B cell (primary cell): ENCODE measurements at regions not wholly inside any gene's neighbourhood (a gene's known extent, or its start where the extent isn't known, plus 50 kb on each side); places are given as distances from the start of the nearest gene placed in this dataset.

Experiments used
- ATAC-seq: fragments of 200-7000 bp; cut with Tn5 transposase; one replicate; pipeline ENCODE4 v1.10.0; 2021; ENCODE audit warnings: low read depth, mild to moderate bottlenecking, moderate number of reproducible peaks, moderate library complexity
- CTCF ChIA-PET: fragments of 350-600 bp; sonication (Branson Sonifier 250); formaldehyde crosslinking; loops from one replicate; lab custom pipeline; 2021; ENCODE audit warnings: antibody characterized with exemption, inconsistent platforms; lab: Charles Lee
- POLR2A ChIA-PET: fragments of 350-600 bp; sonication (Branson Sonifier 250); formaldehyde crosslinking; loops from one replicate; lab custom pipeline; 2021; ENCODE audit warnings: antibody characterized with exemption; lab: Charles Lee
- DNase-seq: peaks from one replicate; pipeline ENCODE4 v3.0.0; 2013
- H2AFZ ChIP-seq: 2 replicates; pipeline ENCODE4 v1.6.1; 2012; ENCODE audit warnings: mild to moderate bottlenecking, low read depth, low read length; ENCODE audit not compliant: insufficient read depth, poor library complexity, severe bottlenecking
- H3K27ac ChIP-seq, 2 donors: 1 replicate in 1 of 2; 2 replicates in 1 of 2; pipeline ENCODE4 v1.5.1; 2012 to 2013; ENCODE audit warnings: low read length in 2 of 2, mild to moderate bottlenecking in 2 of 2, moderate library complexity in 1 of 2
- H3K27me3 ChIP-seq, 4 experiments: fragments of 200-600 bp in 1 of 4; sonication (generic) in 1 of 4; replicated peaks in 1 of 4; 1 replicate in 2 of 4; 2 replicates in 2 of 4; pipeline versions ENCODE4 v1.6.1 to v1.7.0; 2013 to 2016; ENCODE audit warnings: low read length in 3 of 4, mild to moderate bottlenecking in 2 of 4, mixed read lengths in 1 of 4, moderate library complexity in 1 of 4; ENCODE audit not compliant: insufficient read depth in 4 of 4, control insufficient read depth in 3 of 4; ENCODE audit errors: control extremely low read depth in 1 of 4
- H3K36me3 ChIP-seq, 2 experiments: replicated peaks in 1 of 2; 1 replicate in 1 of 2; 2 replicates in 1 of 2; pipeline versions ENCODE4 v1.6.1 to v1.7.1; 2013; ENCODE audit warnings: low read length in 1 of 2; ENCODE audit not compliant: insufficient read depth in 2 of 2, control insufficient read depth in 1 of 2; ENCODE audit errors: control extremely low read depth in 1 of 2, extremely low read depth in 1 of 2
- H3K4me1 ChIP-seq, 2 donors: fragments of 200-600 bp in 1 of 2; sonication (generic) in 1 of 2; 1 replicate in 1 of 2; 2 replicates in 1 of 2; pipeline versions ENCODE4 v1.5.1 to v1.6.1; 2013 to 2017; ENCODE audit warnings: low read length in 2 of 2; ENCODE audit not compliant: control insufficient read depth in 2 of 2, insufficient read depth in 2 of 2
- H3K4me2 ChIP-seq: replicated peaks from 2 replicates; pipeline ENCODE3; 2012; ENCODE audit warnings: mild to moderate bottlenecking, low read depth, low read length; ENCODE audit not compliant: poor library complexity, severe bottlenecking
- H3K4me3 ChIP-seq, 5 experiments: fragments of 200-600 bp in 1 of 5; sonication (generic) in 1 of 5; 1 replicate in 3 of 5; 2 replicates in 2 of 5; pipeline versions ENCODE4 v1.5.1 to v1.7.0; 2011 to 2016; ENCODE audit warnings: low read length in 4 of 5, mild to moderate bottlenecking in 4 of 5, low read depth in 2 of 5, control low read depth in 1 of 5, moderate library complexity in 1 of 5; ENCODE audit not compliant: insufficient read depth in 1 of 5; ENCODE audit errors: control extremely low read depth in 1 of 5, extremely low read depth in 1 of 5
- H3K79me2 ChIP-seq: fragments of 200-600 bp; sonication (generic); one replicate; pipeline ENCODE4 v1.6.0; 2016; ENCODE audit warnings: low read length; ENCODE audit not compliant: control insufficient read depth, insufficient read depth
- H3K9ac ChIP-seq: fragments of 200-600 bp; sonication (generic); 2 replicates; pipeline ENCODE4 v1.6.1; 2017; ENCODE audit warnings: mild to moderate bottlenecking, low read length, moderate library complexity
- H3K9me3 ChIP-seq, 3 donors: one replicate each; pipeline versions ENCODE4 v1.6.1 to v1.7.1; 2013; ENCODE audit warnings: low read length in 2 of 3; ENCODE audit not compliant: control insufficient read depth in 2 of 3, insufficient read depth in 1 of 3; ENCODE audit errors: control extremely low read depth in 1 of 3
- H4K20me1 ChIP-seq: 2 replicates; pipeline ENCODE4 v1.6.0; 2012; ENCODE audit warnings: mild to moderate bottlenecking, low read length; ENCODE audit not compliant: insufficient read depth, control insufficient read depth, poor library complexity, severe bottlenecking
- H3K27ac Mint-ChIP-seq: one replicate; pipeline ENCODE4 v1.8.0; 2021; ENCODE audit warnings: mixed read lengths
- H3K27me3 Mint-ChIP-seq: one replicate; pipeline ENCODE4 v1.8.0; 2021; ENCODE audit warnings: mixed read lengths
- H3K4me1 Mint-ChIP-seq: one replicate; pipeline ENCODE4 v1.8.0; 2021; ENCODE audit warnings: mixed read lengths
- H3K4me3 Mint-ChIP-seq: one replicate; pipeline ENCODE4 v1.8.0; 2021; ENCODE audit warnings: mixed read lengths
- H3K9me3 Mint-ChIP-seq: one replicate; pipeline ENCODE4 v1.8.0; 2022; ENCODE audit warnings: mixed read lengths; ENCODE audit not compliant: insufficient read depth
- EZH2 ChIP-seq: IDR thresholded peaks from 2 replicates; pipeline ENCODE4 v1.6.1; 2012; ENCODE audit warnings: borderline replicate concordance, low read depth, mild to moderate bottlenecking, moderate library complexity, low read length; ENCODE audit not compliant: insufficient read depth, poor library complexity, severe bottlenecking
- WGBS: methylation state at CpG from one replicate; pipeline ENCODE4 v1.1.5; 2013; ENCODE audit warnings: missing lambda C conversion rate; ENCODE audit not compliant: insufficient coverage; 5-methylcytosine and 5-hydroxymethylcytosine counted together
- intact Hi-C: fragments of 100-400 bp; cut with micrococcal nuclease; formaldehyde crosslinking; loops from one replicate; pipeline ENCODE4 v1.10.0; 2022
- TF ChIP-seq, protein P1 (sequence below): fragments of 200-600 bp; IDR thresholded peaks from one replicate; pipeline ENCODE4 v1.8.0; 2022; ENCODE audit warnings: antibody characterized with exemption, mild to moderate bottlenecking

DNA sequence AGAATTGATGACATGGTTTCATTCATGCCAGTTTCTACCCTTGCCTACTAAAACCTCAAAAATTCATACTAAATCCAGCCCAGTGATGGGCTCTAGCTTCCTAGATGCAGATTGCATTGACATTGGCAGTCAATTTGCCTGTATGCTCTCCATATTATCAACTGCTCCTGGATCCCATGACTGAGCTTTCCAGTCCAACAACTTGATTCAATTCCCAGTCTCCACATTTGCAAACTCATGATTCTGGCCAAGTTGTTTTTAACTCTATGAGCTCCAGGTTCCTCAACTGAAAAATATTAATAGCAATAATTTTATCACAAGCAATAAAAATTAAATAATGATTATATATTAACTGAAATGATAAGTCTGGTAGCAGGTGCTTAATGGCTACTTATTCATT is 51.0 kb upstream of the DSC1 start:
- Histone ChIP-seq H3K27ac (no peak overlapping the region), H3K9me3 (no peaks in the 10 kb centered on the region), H3K4me3 (no peak overlapping the region), H2AFZ (no peak overlapping the region), H3K9ac (no peak overlapping the region), H3K4me1 (no peaks in the 10 kb centered on the region), H4K20me1 (no peaks in the 10 kb centered on the region), H3K4me2 (no peak overlapping the region), H3K27me3 (no peaks in the 10 kb centered on the region), H3K79me2 (no peaks in the 10 kb centered on the region), H3K36me3 (no peaks in the 10 kb centered on the region)
- no peaks in the 10 kb centered on the region for H3K9me3 Mint-ChIP-seq
- no peaks in the 10 kb centered on the region for H3K27me3 Mint-ChIP-seq
- no peak for DNase-seq
- ATAC-seq, result no peak
- intact Hi-C loops, result no loop called here
- no peak for TF ChIP-seq EZH2
- TF ChIP-seq, protein P1, sequence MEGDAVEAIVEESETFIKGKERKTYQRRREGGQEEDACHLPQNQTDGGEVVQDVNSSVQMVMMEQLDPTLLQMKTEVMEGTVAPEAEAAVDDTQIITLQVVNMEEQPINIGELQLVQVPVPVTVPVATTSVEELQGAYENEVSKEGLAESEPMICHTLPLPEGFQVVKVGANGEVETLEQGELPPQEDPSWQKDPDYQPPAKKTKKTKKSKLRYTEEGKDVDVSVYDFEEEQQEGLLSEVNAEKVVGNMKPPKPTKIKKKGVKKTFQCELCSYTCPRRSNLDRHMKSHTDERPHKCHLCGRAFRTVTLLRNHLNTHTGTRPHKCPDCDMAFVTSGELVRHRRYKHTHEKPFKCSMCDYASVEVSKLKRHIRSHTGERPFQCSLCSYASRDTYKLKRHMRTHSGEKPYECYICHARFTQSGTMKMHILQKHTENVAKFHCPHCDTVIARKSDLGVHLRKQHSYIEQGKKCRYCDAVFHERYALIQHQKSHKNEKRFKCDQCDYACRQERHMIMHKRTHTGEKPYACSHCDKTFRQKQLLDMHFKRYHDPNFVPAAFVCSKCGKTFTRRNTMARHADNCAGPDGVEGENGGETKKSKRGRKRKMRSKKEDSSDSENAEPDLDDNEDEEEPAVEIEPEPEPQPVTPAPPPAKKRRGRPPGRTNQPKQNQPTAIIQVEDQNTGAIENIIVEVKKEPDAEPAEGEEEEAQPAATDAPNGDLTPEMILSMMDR, result no peak
- no peak overlapping the region for H3K27ac Mint-ChIP-seq
- H3K4me3 Mint-ChIP-seq, result no peak overlapping the region
- ChIA-PET CTCF (no interaction called here), POLR2A (no interaction called here)
- H3K4me1 Mint-ChIP-seq, result no peaks in the 10 kb centered on the region

- Histone ChIP-seq H3K27me3 (no peaks in the 10 kb centered on the region), H3K27ac (no peak overlapping the region), H4K20me1 (no peaks in the 10 kb centered on the region), H3K9me3 (peaks cover 0 to 3% (median 0%) of the 10 kb centered on the region in 3 donors), H3K4me1 (no peaks in the 10 kb centered on the region), H3K36me3 (no peaks in the 10 kb centered on the region), H3K4me2 (no peak overlapping the region), H3K79me2 (no peaks in the 10 kb centered on the region), H3K9ac (no peak overlapping the region), H3K4me3 (no peak overlapping the region), H2AFZ (no peak overlapping the region)
- Mint-ChIP-seq H3K4me1 (no peaks in the 10 kb centered on the region), H3K27me3 (no peaks in the 10 kb centered on the region), H3K4me3 (no peak overlapping the region), H3K9me3 (peaks cover 4% of the 10 kb centered on the region), H3K27ac (no peak overlapping the region)
- 90% methylated on average over 12 of the region's 12 CpGs for WGBS
- CTCF ChIA-PET, result no interaction called here
- intact Hi-C loops, result no loop called here
- ATAC-seq (no peak), DNase-seq (no peak)
- TF ChIP-seq EZH2, result no peak
- TF ChIP-seq, protein P1, result no peak
- POLR2A ChIA-PET, result no interaction called here
These were observed 54.6 kb upstream of the DSC1 start for GRCh38 chr18:31217038-31217849.
